Stimulated activated CD8-positive, alpha-beta memory T cell treated with anti-CD3 and anti-CD28 coated beads, Interleukin-7, amount 100 ng/mL, for 48 hours (primary cell): ENCODE measurements at regions not wholly inside any gene's neighbourhood (a gene's known extent, or its start where the extent isn't known, plus 50 kb on each side); places are given as distances from the start of the nearest gene placed in this dataset.

Source experiments
- DNase-seq, 2 donors: peaks; one replicate each; pipeline ENCODE4 v3.0.0-alpha.2; 2020; ENCODE audit warnings: low read depth in 1 of 2; ENCODE audit errors: extremely low read depth in 1 of 2

DNA sequence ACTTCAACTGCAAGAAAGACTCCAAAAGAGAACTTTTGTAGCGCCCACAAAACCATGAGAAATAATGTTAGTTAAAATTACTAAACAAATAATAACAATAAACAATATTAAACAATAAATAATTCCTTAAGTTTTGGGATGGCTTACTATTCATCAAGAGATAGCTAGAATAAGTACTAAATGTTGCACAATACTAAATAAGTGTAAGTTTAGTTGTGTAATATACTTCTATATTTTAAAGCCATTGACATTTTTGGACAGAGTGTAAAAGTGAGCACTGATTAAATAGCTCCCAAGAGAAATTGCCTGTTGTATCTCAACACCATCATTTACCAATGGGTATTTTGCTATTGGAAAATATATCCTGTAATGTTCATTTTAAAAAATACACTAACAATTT is 166.7 kb downstream of the ALG10 start:
- DNase-seq: no peak

DNA sequence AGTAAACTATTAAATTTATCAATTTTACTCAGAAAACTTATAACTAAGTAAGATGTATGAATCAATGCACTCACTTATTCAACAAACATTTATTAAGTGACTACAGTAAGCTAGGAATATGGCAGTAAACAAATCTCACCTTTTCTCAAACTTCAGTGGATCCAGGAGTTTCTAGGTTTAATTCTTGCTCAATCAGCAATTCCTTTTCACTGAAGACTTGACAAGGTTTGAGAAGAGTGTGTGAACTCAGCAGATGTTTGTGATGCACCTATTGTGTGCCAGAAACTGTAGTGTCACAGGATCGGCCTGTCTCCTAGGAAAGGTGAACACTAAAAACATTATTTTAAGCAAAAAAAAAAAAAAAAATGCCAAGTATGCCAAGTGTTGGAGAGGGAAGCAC is 167.8 kb downstream of the ALG10 start:
- DNase-seq: no peak

DNA sequence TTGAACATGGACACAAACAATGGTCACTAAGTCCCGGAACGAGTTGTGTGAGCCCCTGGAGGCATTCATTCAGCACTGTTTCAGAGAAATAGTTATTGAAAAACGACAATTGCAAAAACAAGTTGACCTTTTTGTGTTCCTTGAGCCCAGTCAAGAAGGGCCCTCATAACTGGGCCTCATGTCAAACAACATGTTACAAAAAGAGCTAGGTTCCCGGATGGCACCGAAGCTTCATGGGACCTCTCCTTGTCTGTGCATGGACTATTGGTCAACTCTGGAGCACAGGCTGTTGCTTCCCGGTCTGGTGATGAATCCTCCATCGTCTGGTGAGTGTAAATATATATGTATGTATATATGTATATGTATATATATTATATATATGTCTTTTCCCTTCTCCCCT is 176.6 kb downstream of the ALG10 start:
- no peak for DNase-seq

DNA sequence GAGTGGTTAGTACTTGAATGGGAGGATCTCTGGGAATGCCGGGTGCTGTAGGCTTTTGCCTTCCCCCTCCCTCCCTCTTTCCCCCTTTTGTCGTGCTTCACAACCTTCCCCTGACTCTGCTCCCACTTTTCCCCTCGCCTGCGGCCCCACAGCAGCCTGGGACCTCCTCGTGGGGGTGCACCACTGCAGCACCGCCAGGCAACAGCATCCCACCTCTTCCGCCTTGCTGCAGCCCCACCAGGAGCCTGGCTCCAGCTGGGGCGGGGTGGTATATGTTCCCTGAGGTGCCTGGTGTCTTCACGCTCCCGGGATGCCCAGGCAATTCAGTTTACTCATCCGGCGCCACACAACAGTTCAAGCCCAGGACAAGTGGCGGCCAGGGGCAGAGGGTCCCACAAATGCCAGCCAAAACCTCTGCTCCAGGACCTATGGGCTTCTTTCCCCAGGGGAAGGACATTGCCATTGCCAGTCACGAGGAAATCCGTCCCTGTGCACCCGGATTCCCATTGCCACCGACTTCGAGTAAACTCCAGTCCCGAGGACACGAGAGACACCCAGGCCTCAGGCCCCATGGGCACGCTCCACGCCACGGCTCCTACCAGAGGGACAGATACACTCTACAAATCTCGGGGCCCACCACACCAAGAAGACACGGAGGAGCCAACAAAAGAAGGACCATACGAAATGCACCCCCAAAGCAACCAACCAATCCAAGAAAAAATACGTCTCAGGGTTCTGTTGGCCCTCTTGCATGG is 181.7 kb downstream of the ALG10 start:
- no peak for DNase-seq

DNA sequence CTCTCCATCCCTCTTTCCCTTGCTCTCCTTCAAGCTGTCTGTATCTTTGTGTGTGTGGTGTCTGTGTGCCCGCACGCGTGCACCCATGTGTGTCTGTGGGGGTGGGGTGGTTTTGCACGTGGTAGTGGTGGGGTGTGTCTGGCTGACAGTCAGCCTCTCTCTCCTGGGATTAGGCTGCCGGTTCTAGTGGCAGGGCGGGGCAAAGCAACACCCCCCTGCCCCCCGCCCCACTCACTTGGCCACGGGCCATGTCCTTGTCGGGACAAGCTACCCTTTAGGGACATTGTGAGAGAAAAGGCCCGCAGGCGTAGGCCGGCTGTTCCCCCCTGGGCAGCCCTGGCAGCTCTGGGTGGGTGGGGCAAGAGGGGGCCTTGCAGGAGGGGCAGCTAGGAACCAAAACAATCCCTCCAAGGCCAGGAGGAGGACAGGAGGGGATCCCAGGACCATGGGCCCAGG is 182.6 kb downstream of the ALG10 start:
- no peak for DNase-seq

DNA sequence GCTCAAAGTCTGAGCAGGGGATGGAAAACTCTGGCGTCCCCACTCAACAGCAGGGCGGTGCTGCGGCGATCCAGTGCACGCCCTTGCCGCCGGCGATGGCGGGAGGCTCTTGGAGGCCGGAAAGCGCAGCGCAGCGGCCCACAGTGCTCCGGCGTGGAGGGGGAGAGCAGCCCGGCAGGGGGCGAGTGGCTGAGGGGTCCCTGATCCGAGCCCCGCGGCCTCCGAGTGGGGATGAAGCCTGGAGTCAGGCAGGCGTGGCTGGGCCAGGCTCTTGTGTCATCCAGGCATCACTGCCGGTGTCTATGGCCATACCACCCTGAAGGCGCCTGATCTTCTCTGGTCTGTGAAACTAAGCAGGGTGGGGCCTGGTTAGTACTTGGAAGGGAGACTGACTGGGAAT is 183.1 kb downstream of the ALG10 start:
- no peak for DNase-seq

DNA sequence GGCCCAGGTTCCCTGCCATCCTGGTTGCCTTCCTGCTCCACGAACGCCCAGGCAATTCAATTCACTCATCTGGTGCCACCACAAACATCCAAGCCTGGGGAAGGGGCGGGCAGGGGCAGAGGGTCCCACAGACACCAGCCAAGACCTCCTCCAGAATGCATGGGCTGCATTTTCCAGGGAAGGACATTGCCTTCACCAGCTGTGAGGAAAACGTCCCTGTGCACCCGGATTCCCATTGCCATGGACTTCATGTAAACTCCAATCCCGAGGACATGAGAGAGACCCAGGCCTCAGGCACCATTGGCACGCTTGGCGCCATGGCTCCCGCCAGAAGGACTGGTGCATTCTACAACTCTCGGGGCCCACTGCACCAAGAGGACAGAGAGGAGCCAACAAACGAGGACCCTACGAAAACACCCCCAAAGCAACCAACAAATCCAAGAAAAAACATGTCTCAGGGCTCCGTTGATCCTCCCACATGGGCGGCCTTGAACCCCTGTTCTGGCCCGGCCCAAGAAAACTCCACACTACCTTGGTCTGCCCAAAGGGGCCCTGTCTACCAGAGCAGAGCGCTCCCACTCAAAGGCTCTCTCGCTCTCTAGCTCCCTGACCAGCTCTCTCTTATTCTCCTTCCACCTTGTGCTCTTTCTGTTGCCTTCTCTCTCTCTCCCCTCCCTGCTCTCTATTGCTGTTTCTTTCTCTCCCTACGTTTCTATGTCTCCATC is 183.9 kb downstream of the ALG10 start:
- no peak for DNase-seq

DNA sequence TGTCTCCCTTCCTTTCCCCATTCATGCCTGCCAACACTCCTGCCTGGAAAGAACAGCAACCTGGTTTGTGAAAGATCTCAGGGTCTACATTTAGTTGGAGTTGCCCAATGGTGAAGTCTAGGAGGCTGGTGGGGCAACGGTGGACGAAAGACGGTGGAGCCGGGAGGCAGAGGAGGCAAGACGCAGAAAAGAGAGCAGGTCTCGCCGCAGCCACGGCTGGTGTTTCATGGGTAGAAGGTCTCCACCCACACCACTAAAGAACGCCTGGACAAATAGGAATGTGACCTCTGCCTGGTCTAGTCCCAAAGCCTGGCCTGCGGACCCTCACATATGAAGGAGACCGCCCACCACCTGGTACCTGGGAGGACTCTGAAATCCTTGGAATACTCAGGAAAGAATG is 185.6 kb downstream of the ALG10 start:
- DNase-seq: no peak

DNA sequence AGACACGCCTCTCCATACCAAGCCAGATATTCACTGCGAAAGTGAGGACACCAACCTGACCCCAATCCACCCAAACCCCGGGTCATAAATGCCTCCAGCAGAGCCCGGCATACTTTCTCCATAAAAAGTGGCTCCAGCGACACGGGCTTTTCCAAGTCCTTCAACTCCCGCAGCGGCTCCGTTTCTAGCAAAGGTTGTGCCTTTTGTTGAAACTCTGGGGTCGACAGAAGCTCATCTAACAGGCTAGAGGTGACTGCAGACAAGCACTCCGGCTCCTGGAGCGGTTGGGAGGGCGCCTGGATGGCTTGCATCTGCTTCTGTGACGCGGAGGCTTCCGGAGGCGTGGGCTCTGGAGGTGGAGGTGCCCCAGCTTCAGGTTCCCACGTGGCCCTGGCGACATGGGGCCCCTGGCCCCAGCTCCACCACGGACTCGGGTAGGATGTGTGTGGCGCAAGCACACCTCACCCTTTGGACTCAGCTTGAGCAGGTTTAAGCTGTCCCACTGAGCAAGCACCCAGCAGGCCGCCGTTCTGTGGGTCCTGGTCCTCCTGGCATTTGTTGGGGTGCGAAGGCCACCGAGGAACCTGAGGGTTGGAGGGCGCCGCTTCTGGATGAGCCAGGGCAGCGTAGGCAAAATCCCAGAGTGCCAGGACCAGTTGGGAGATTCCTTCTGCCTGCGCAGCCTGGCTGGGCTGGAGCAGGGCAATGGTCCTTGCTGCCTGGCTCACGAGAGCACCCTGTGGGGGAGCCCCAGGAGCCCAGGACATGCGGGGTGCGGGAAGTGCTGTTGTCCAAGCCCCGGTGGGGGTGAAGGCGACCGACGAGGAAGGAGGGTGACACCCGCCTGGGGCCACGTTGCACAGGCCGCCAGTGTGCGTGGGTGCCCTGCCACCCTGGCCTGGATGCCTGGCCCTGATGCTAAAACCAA is 186.3 kb downstream of the ALG10 start:
- DNase-seq: no peak

DNA sequence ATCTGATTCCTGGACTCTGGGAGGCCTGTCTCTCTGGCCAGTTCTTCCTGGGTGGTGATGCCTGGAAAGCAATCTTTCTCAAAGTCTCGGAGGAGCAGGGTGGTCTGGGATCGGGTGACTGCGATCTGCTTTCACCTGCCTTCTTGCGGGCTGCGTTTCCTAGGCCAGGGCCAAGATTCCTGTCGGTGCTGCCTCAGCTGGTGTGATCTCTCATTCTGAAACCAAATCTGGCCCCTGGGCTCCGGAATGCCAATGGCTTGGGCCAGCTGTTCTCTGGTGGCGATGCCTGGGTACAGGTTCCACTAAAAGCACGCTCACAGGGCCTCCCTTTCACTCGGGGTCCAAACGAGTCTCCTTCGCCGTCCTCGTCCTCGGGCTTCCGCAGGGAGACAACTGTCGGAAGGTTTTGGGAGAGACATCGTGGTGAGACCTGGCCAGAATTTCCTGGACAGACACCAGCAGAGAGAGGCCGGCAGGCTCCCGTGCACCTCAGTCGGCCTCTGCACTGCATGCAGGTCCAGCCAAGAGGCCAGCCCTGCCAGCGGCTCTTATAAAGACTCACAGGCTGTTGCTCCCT is 187.1 kb downstream of the ALG10 start:
- DNase-seq: no peak

DNA sequence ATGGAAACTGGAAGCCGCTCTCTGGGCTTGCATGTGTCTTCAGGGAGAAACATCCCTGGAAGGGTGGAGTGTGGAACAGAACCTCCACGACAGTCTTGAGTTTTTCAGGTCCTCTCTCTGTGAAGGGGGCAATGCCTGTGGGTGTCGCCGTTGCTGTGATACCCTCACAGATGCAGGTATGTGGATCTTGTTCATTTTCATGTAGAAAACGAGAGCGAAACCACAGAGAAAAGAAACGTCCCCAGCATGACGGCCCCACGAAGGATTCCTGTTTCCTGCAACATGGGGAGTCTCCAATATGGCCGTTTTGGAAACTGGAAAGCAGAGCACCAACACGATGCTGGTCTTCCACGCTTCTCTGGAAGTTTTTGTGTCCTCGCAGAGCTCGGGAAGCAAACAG is 187.9 kb downstream of the ALG10 start:
- DNase-seq: no peak

DNA sequence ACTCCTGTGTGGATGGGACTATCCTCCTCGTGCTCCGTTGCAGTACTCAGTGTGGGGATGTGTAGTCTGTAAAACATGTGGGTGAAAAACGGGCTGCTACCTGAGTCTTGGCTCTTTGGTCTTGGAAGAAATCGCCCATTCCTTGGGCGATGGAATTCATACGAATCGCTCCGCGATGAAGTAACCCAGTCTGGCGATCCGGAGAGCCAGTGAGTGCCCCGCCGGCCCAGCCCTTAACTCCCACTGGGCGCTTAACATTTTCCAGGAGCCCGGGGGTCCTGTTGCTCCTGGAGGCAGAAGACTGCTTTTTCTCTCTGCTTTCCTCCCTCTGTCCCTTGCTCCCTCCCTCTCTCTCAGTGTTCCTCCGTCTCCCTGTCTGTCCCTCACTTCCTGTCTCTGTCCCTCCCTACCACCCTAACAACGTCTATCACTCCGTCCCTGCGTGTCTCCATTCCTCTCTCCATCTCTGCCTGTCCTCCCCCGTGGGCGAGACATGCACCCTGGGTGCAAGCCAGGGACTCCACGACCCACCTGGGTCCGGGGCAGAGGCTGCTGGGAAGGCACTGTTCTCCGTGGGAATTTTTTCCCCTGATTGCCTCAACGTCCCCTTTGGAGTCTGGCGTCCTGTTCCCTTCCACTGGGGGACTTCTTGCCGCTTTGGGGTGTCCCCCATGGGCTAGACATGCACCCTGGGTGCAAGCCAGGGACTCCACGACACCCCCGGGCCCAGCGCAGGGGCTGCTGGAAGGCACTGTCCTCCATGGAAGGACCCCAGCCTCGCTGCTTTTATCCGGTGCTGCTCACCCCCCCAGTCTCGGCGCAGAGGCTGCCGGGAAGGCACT is 188.6 kb downstream of the ALG10 start:
- no peak for DNase-seq

DNA sequence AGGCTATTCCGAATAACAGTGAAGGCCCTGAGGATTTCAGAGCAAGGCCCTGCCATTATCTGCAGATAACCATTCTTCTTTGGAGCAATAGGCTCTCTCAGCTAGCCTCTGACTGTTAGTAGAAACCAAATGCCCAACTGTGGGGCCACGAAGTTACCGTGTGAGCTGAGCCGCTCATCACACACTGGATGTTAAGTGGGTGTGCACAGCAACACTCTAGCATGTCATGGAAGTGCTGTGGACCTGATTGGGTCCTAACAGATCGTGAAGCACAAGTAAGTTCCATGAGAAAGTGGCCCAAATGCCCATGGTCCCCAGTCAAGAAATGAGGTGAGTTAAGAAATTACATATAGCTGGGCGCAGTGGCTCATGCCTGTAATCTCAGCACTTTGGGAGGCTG is 190.4 kb downstream of the ALG10 start:
- no peak for DNase-seq

DNA sequence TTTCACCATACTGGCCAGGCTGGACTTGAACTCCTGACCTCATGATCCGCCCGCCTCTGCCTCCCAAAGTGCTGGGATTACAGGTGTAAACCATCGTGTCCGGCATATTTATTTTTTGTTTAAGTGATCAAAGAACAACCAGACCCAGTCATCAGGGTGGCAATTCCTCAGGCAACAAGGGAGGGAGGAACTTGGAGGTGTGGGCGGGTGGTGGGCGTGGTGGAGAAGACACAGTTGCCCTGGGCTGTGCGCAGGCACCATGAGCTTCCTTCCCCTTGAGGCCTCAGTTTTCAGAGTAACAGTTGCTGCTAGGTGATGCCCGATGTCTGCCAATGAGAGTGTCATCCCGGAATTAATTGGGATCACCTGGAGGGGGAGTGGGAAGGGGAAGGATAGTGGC is 191.7 kb downstream of the ALG10 start:
- no peak for DNase-seq

DNA sequence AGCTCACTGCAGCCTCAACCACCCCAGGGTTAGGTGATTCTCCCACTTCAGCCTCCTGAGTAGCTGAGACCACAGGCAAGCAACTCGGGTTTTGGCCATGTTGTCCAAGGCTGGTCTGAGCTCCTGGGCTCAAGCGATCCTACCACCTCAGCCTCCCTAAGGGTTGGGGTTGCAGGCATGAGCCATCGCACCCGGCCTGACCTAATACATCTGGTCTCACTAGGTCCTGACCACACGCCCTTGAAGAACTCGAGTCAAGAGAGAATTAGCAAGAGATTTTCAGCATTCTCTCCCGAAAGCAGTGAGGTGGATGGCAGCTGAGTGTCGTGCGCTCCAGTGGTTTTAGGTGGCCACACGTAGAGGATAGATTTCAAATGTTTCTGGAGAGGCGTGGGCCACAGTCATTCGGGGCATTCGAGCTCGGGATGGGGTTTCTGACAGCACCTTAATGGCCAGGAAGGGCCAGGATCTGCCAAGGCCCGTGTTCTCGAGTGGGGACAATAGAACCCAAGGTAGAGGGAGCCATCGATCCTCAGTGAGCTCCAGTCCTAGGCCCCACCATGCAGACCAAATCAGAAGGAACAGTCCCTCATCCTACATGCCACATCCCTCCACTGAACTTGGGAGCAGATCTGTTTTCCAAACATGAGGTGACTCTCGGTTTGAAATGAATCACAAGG is 193.1 kb downstream of the ALG10 start:
- no peak for DNase-seq

DNA sequence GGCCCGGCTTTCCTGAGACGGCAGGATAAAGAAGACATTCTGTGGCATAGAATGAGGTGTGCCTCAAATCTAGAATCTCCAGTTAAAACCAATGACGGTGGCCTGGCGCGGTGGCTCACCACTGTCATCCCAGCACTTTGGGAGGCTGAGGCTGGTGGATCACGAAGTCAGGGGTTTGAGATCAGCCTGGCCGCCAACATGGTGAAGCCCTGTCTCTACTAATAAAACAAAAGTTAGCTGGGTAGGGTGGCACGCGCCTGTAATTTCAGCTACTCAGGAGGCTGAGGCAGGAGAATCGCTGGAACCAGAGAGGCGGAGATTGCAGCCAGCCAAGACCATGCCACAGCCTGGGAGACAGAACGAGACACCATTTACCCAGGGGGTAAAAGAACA is 193.6 kb downstream of the ALG10 start:
- DNase-seq: no peak

DNA sequence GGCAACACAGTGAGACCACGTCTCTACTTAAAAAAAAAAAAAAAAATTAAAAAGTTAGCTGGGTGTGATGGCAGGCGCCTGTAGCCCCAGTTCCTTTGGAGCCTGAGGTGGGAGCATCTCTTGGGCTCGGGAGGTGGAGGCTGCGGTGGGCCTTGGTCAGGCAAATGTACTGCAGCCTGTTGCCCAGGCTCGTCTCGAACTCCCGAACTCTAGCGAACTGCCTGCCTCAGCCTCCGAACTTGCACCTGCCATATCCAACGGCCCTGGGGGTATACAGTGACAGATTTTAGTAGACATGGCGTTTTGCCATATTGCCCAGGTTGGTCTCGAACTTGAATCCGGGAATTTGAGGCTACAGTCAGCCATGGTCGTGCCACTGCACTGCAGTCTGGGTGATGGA is 195.4 kb downstream of the ALG10 start:
- no peak for DNase-seq

DNA sequence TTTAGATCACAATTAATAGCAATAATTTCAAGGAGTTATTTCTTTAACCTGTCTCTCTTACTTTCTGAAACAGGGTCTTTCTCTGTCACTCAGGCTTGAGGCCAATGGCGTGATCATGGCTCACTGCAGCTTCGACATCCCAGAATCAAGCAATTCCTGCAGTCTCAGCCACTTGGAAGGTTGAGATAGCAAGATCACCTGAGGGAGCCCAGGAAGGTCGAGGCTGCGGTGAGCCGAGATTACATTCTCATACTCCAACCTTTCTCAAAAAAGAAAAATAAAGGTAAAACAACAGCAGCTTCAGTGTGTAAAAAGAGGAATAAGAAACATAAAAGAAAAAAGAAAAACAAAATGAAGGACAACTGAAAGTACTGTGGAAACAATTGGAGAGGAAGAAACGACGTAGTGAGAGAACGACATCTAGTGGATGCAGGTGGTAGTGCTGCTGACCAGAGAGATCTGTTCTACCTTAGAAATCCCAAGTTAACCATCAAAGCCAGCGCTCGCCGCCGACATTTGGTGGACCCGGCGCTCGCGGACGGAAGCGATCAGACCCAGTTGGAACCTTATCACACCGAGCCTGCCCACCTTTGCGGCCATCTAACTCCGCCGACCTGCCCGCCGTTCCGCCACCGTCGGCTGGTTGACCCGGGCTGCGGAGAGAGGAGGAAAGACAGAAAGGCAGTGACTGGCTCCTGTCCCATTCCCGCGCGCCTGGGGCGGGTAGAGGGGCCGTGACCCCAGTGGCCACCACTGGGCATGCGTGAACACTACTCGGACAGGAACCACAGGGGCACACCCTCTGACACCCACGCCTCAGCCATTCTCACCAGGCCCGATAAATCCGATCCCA is 196.1 kb downstream of the ALG10 start:
- peak; percentile 7 to 47 for DNase-seq
